Immature natural killer cell (primary cell): ENCODE measurements at regions not wholly inside any gene's neighbourhood (a gene's known extent, or its start where the extent isn't known, plus 50 kb on each side); places are given as distances from the start of the nearest gene placed in this dataset.

Source experiments
- DNase-seq, 3 donors: peaks; one replicate each; pipeline ENCODE4 v3.0.0; 2022; ENCODE audit warnings: mixed read lengths in 1 of 3
- H3K27ac Mint-ChIP-seq, 6 donors: one replicate each; pipeline ENCODE4 v1.8.0; 2020; ENCODE audit warnings: mixed read lengths in 6 of 6, mild to moderate bottlenecking in 5 of 6, inconsistent platforms in 4 of 6, moderate library complexity in 3 of 6
- H3K27me3 Mint-ChIP-seq, 3 donors: one replicate each; pipeline ENCODE4 v1.8.0; 2020 to 2021; ENCODE audit warnings: low read depth in 3 of 3, mild to moderate bottlenecking in 3 of 3, mixed read lengths in 3 of 3, moderate library complexity in 3 of 3, inconsistent platforms in 1 of 3
- H3K36me3 Mint-ChIP-seq, 3 donors: one replicate each; pipeline ENCODE4 v1.8.0; 2020; ENCODE audit warnings: mixed read lengths in 3 of 3, inconsistent platforms in 2 of 3, mild to moderate bottlenecking in 2 of 3
- H3K4me1 Mint-ChIP-seq, 2 donors: one replicate each; pipeline ENCODE4 v1.8.0; 2020; ENCODE audit warnings: inconsistent platforms in 2 of 2, mild to moderate bottlenecking in 2 of 2, mixed read lengths in 2 of 2, moderate library complexity in 1 of 2
- H3K4me3 Mint-ChIP-seq, 5 donors: one replicate each; pipeline ENCODE4 v1.8.0; 2020; ENCODE audit warnings: mild to moderate bottlenecking in 5 of 5, mixed read lengths in 5 of 5, inconsistent platforms in 3 of 5, moderate library complexity in 3 of 5
- H3K9me3 Mint-ChIP-seq, 6 donors: one replicate each; pipeline ENCODE4 v1.8.0; 2020; ENCODE audit warnings: mild to moderate bottlenecking in 6 of 6, mixed read lengths in 6 of 6, inconsistent platforms in 4 of 6, moderate library complexity in 3 of 6

- Mint-ChIP-seq H3K4me3 (no peak overlapping the region), H3K4me1 (no peaks in the 10 kb centered on the region), H3K36me3 (no peaks in the 10 kb centered on the region), H3K9me3 (peaks cover 8 to 22% (median 11%) of the 10 kb centered on the region in 6 donors), H3K27me3 (peaks cover 0 to 1% (median 0%) of the 10 kb centered on the region in 3 donors), H3K27ac (no peak overlapping the region)
- DNase-seq, result no peak
Measured at GRCh38 chr5:144945503-144945902, 774.8 kb downstream of the KCTD16 start.

- no peaks in the 10 kb centered on the region for H3K27me3 Mint-ChIP-seq
Measured at GRCh38 chr5:144944936-144945335, 774.3 kb downstream of the KCTD16 start.

GRCh38 chr5:144941004-144941403, 770.3 kb downstream of the KCTD16 start:
- Mint-ChIP-seq H3K4me3 (no peak overlapping the region), H3K36me3 (no peaks in the 10 kb centered on the region), H3K27ac (no peak overlapping the region), H3K27me3 (peaks cover 0 to 3% (median 0%) of the 10 kb centered on the region in 3 donors), H3K4me1 (no peaks in the 10 kb centered on the region), H3K9me3 (peaks cover 12 to 25% (median 15%) of the 10 kb centered on the region in 6 donors)
- DNase-seq, result no peak

More at GRCh38 chr5:144944936-144945335, 774.3 kb downstream of the KCTD16 start:
- Mint-ChIP-seq H3K9me3 (peaks cover 8 to 18% (median 11%) of the 10 kb centered on the region in 6 donors), H3K4me3 (no peak overlapping the region), H3K27ac (no peak overlapping the region), H3K4me1 (no peaks in the 10 kb centered on the region), H3K36me3 (no peaks in the 10 kb centered on the region)
- DNase-seq, result no peak

- no peak for DNase-seq
- Mint-ChIP-seq H3K27ac (no peak overlapping the region), H3K4me3 (no peak overlapping the region), H3K36me3 (no peaks in the 10 kb centered on the region), H3K4me1 (no peaks in the 10 kb centered on the region), H3K9me3 (peaks cover 2 to 39% (median 12%) of the 10 kb centered on the region in 6 donors), H3K27me3 (peaks cover 0 to 2% (median 0%) of the 10 kb centered on the region in 3 donors)
Measured at GRCh38 chr5:144918371-144918770, 747.7 kb downstream of the KCTD16 start.

GRCh38 chr5:144915452-144915851, 744.8 kb downstream of the KCTD16 start:
- no peak for DNase-seq
- H3K27me3 Mint-ChIP-seq, result peaks cover 0 to 2% (median 0%) of the 10 kb centered on the region in 3 donors
- no peak overlapping the region for H3K27ac Mint-ChIP-seq
- no peak overlapping the region for H3K4me3 Mint-ChIP-seq
- H3K4me1 Mint-ChIP-seq, result no peaks in the 10 kb centered on the region
- no peaks in the 10 kb centered on the region for H3K36me3 Mint-ChIP-seq
- peaks cover 5 to 44% (median 13%) of the 10 kb centered on the region in 6 donors for H3K9me3 Mint-ChIP-seq

- DNase-seq, result no peak
- no peak overlapping the region for H3K27ac Mint-ChIP-seq
- no peak overlapping the region for H3K4me3 Mint-ChIP-seq
- H3K27me3 Mint-ChIP-seq, result peaks cover 0 to 2% (median 0%) of the 10 kb centered on the region in 3 donors
- peaks cover 9 to 53% (median 23%) of the 10 kb centered on the region in 6 donors for H3K9me3 Mint-ChIP-seq
- H3K4me1 Mint-ChIP-seq, result no peaks in the 10 kb centered on the region
- no peaks in the 10 kb centered on the region for H3K36me3 Mint-ChIP-seq
Measured at GRCh38 chr5:144913661-144914060, 743.0 kb downstream of the KCTD16 start.

GRCh38 chr5:144896473-144896872, 725.8 kb downstream of the KCTD16 start:
- Mint-ChIP-seq H3K9me3 (peaks cover 6 to 35% (median 14%) of the 10 kb centered on the region in 6 donors), H3K27ac (no peak overlapping the region), H3K27me3 (no peaks in the 10 kb centered on the region), H3K4me3 (no peak overlapping the region), H3K4me1 (no peaks in the 10 kb centered on the region), H3K36me3 (no peaks in the 10 kb centered on the region)
- DNase-seq, result no peak

- Mint-ChIP-seq H3K4me3 (no peak overlapping the region), H3K27me3 (peaks cover 0 to 1% (median 0%) of the 10 kb centered on the region in 3 donors), H3K27ac (no peak overlapping the region), H3K4me1 (no peaks in the 10 kb centered on the region), H3K9me3 (peaks cover 5 to 47% (median 18%) of the 10 kb centered on the region in 6 donors), H3K36me3 (no peaks in the 10 kb centered on the region)
- DNase-seq, result no peak
Measured at GRCh38 chr5:144886668-144887067, 716.0 kb downstream of the KCTD16 start.

- Mint-ChIP-seq H3K36me3 (no peaks in the 10 kb centered on the region), H3K9me3 (peaks cover 3 to 43% (median 9%) of the 10 kb centered on the region in 6 donors)
Measured at GRCh38 chr5:144882739-144883283, 712.1 kb downstream of the KCTD16 start.

GRCh38 chr5:144880513-144880912, 709.8 kb downstream of the KCTD16 start:
- no peaks in the 10 kb centered on the region for H3K4me1 Mint-ChIP-seq
- peaks cover 0 to 2% (median 0%) of the 10 kb centered on the region in 3 donors for H3K27me3 Mint-ChIP-seq
- H3K9me3 Mint-ChIP-seq, result peaks cover 3 to 32% (median 8%) of the 10 kb centered on the region in 6 donors
- no peak for DNase-seq
- H3K4me3 Mint-ChIP-seq, result no peak overlapping the region
- H3K36me3 Mint-ChIP-seq, result no peaks in the 10 kb centered on the region
- no peak overlapping the region for H3K27ac Mint-ChIP-seq

More at GRCh38 chr5:144882739-144883283, 712.1 kb downstream of the KCTD16 start:
- H3K27ac Mint-ChIP-seq, result no peak overlapping the region
- no peak overlapping the region for H3K4me3 Mint-ChIP-seq
- peaks cover 0 to 1% (median 0%) of the 10 kb centered on the region in 3 donors for H3K27me3 Mint-ChIP-seq
- no peak for DNase-seq
- H3K4me1 Mint-ChIP-seq, result no peaks in the 10 kb centered on the region

GRCh38 chr5:144876990-144877389, 706.3 kb downstream of the KCTD16 start:
- Mint-ChIP-seq H3K36me3 (no peaks in the 10 kb centered on the region), H3K27me3 (peaks cover 0 to 1% (median 1%) of the 10 kb centered on the region in 3 donors), H3K4me3 (no peak overlapping the region), H3K4me1 (no peaks in the 10 kb centered on the region), H3K27ac (no peak overlapping the region), H3K9me3 (peaks cover 5 to 46% (median 12%) of the 10 kb centered on the region in 6 donors)
- DNase-seq, result no peak

- Mint-ChIP-seq H3K4me1 (no peaks in the 10 kb centered on the region), H3K27me3 (peaks cover 0 to 1% (median 1%) of the 10 kb centered on the region in 3 donors), H3K36me3 (no peaks in the 10 kb centered on the region), H3K27ac (no peak overlapping the region), H3K9me3 (peaks cover 8 to 50% (median 15%) of the 10 kb centered on the region in 6 donors), H3K4me3 (no peak overlapping the region)
- no peak for DNase-seq
Measured at GRCh38 chr5:144873076-144873475, 702.4 kb downstream of the KCTD16 start.

GRCh38 chr5:144864118-144864517, 693.4 kb downstream of the KCTD16 start:
- H3K9me3 Mint-ChIP-seq, result peaks cover 3 to 59% (median 20%) of the 10 kb centered on the region in 6 donors
- H3K27me3 Mint-ChIP-seq, result peaks cover 0 to 4% (median 0%) of the 10 kb centered on the region in 3 donors
- H3K36me3 Mint-ChIP-seq, result no peaks in the 10 kb centered on the region
- no peak overlapping the region for H3K4me3 Mint-ChIP-seq
- no peaks in the 10 kb centered on the region for H3K4me1 Mint-ChIP-seq
- no peak overlapping the region for H3K27ac Mint-ChIP-seq
- no peak for DNase-seq

- Mint-ChIP-seq H3K4me1 (no peaks in the 10 kb centered on the region), H3K4me3 (no peak overlapping the region), H3K36me3 (no peaks in the 10 kb centered on the region), H3K27ac (no peak overlapping the region), H3K9me3 (peaks cover 2 to 38% (median 16%) of the 10 kb centered on the region in 6 donors), H3K27me3 (peaks cover 0 to 4% (median 0%) of the 10 kb centered on the region in 3 donors)
- no peak for DNase-seq
Measured at GRCh38 chr5:144857454-144857853, 686.8 kb downstream of the KCTD16 start.

- Mint-ChIP-seq H3K4me1 (no peaks in the 10 kb centered on the region), H3K27ac (no peak overlapping the region), H3K4me3 (no peak overlapping the region), H3K36me3 (peaks cover 0 to 3% (median 0%) of the 10 kb centered on the region in 3 donors), H3K27me3 (peaks cover 0 to 3% (median 0%) of the 10 kb centered on the region in 3 donors), H3K9me3 (peaks cover 9 to 44% (median 18%) of the 10 kb centered on the region in 6 donors)
- no peak for DNase-seq
Measured at GRCh38 chr5:144844086-144844485, 673.4 kb downstream of the KCTD16 start.
